ENCODE measurements at regions not wholly inside any gene's neighbourhood (a gene's known extent, or its start where the extent isn't known, plus 50 kb on each side); places are given as distances from the start of the nearest gene placed in this dataset.
A peak's percentile ranks its signal among the peaks of the same experiment; 100 is the strongest.
"Not testable (repeated sequence)": the region's sequence is repeated elsewhere in the genome, so short reads cannot be mapped to it uniquely, and the experiment has no call there.

GRCh38 chr4:71212216-71212615 is 126.6 kb upstream of the SLC4A4 start:
- no peak for DNase-seq

GRCh38 chr4:71214578-71214977 is 124.2 kb upstream of the SLC4A4 start:
- DNase-seq: no peak

- DNase-seq: no peak
Observed at GRCh38 chr4:71216316-71216959, 122.4 kb upstream of the SLC4A4 start.

GRCh38 chr4:71217688-71218087 is 121.1 kb upstream of the SLC4A4 start:
- no peak for DNase-seq

- DNase-seq: not testable (repeated sequence)
Observed at GRCh38 chr4:71220848-71221247, 118.0 kb upstream of the SLC4A4 start.

- no peak for DNase-seq
Observed at GRCh38 chr4:71221510-71222466, 117.0 kb upstream of the SLC4A4 start.

- no peak for DNase-seq
Observed at GRCh38 chr4:71222661-71223060, 116.2 kb upstream of the SLC4A4 start.

GRCh38 chr4:71229477-71230270 is 109.1 kb upstream of the SLC4A4 start:
- DNase-seq: peak; percentile 3

GRCh38 chr4:71230271-71231128 is 108.3 kb upstream of the SLC4A4 start:
- DNase-seq: no peak

GRCh38 chr4:71231129-71232055 is 107.4 kb upstream of the SLC4A4 start:
- DNase-seq: no peak

GRCh38 chr4:71232056-71232430 is 106.8 kb upstream of the SLC4A4 start:
- DNase-seq: no peak

GRCh38 chr4:71232846-71233245 is 106.0 kb upstream of the SLC4A4 start:
- DNase-seq: no peak

- no peak for DNase-seq
Observed at GRCh38 chr4:71235311-71236201, 103.3 kb upstream of the SLC4A4 start.

- no peak for DNase-seq
Observed at GRCh38 chr4:71236226-71236625, 102.6 kb upstream of the SLC4A4 start.

- DNase-seq: no peak
Observed at GRCh38 chr4:71237641-71238040, 101.2 kb upstream of the SLC4A4 start.

GRCh38 chr4:71239365-71239764 is 99.5 kb upstream of the SLC4A4 start:
- DNase-seq: no peak

GRCh38 chr4:71240094-71240493 is 98.7 kb upstream of the SLC4A4 start:
- DNase-seq: no peak

GRCh38 chr4:71241501-71242288 is 97.1 kb upstream of the SLC4A4 start:
- no peak for DNase-seq

GRCh38 chr4:71243091-71243833 is 95.6 kb upstream of the SLC4A4 start:
- DNase-seq: no peak
